ENCODE measurements at regions not wholly inside any gene's neighbourhood (a gene's known extent, or its start where the extent isn't known, plus 50 kb on each side); places are given as distances from the start of the nearest gene placed in this dataset.
A peak's percentile ranks its signal among the peaks of the same experiment; 100 is the strongest.

GRCh38 chr6:128808856-128809255 is 74.1 kb upstream of the LAMA2 start:
- TF ChIP-seq TCF12 (IDR thresholded peaks at IDR 0.05; ENCODE audit: low read depth), result no peak
- TF ChIP-seq, protein P1, sequence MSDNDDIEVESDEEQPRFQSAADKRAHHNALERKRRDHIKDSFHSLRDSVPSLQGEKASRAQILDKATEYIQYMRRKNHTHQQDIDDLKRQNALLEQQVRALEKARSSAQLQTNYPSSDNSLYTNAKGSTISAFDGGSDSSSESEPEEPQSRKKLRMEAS (IDR thresholded peaks at IDR 0.05), result no peak
- TF ChIP-seq TAF1 (IDR thresholded peaks at IDR 0.05; ENCODE audit: low read depth), result no peak
- TF ChIP-seq RAD21 (IDR thresholded peaks at IDR 0.05; ENCODE audit: low read depth), result no peak

GRCh38 chr6:128807577-128807976 is 75.4 kb upstream of the LAMA2 start:
- TF ChIP-seq RAD21 (IDR thresholded peaks at IDR 0.05; ENCODE audit: low read depth) (peak; percentile 43), ZBTB7A (IDR thresholded peaks at IDR 0.05; ENCODE audit: low read depth) (no peak)

DNA sequence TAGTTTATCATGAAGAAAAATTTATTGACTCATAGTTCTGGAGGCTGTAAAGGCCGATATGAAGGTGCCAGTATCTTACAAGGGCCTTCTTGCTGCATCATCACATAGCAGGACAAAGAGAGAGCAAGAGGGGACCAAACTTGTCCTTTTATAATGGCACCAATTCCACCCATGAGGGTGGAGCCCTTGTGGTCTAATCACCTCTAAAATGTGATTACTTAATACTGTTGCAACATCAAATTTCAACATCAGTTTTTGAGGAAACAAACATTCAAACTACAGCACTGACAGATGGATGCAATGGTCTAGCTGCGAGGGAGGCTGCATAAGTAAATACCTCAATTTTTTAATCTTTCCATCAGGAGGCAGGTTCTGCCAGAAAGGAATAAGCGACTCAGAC is 76.7 kb upstream of the LAMA2 start:
- TF ChIP-seq EGR1 (IDR thresholded peaks at IDR 0.05), result no peak
- no peak for TF ChIP-seq TCF12 (IDR thresholded peaks at IDR 0.05; ENCODE audit: low read depth)

- TF ChIP-seq TCF12 (IDR thresholded peaks at IDR 0.05; ENCODE audit: low read depth), result no peak
- no peak for TF ChIP-seq FOXM1 (IDR thresholded peaks at IDR 0.05; ENCODE audit: borderline replicate concordance, low read depth)
- TF ChIP-seq ZBTB7A (IDR thresholded peaks at IDR 0.05; ENCODE audit: low read depth), result no peak
- TF ChIP-seq RAD21 (IDR thresholded peaks at IDR 0.05; ENCODE audit: low read depth), result no peak
- no peak for TF ChIP-seq NFIC (IDR thresholded peaks at IDR 0.05)
- TF ChIP-seq CREB1 (IDR thresholded peaks at IDR 0.05; ENCODE audit: low read depth), result no peak
- no peak for TF ChIP-seq REST (IDR thresholded peaks at IDR 0.05; ENCODE audit: low read depth)
Observed at GRCh38 chr6:128803911-128804310, 79.0 kb upstream of the LAMA2 start.

DNA sequence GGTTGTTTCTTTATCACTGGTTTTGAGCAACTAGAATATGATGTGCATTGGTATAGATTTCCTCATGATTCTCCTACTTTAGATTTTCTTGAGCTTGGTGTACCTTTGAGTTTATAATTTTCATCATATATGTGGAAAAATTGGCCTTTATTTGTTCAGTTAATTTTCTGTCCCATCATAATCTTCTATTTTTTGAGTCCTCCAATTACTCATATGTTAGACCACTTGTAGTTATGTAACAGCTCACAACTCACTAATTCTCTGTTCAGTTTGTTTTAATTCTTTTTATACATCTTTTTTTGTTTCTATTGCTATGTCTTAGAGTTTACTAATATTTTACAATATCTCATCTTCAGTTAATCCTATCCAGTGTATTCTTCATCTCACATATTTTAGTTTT is 81.3 kb upstream of the LAMA2 start:
- TF ChIP-seq ZBTB7A (IDR thresholded peaks at IDR 0.05; ENCODE audit: low read depth), result no peak
- TF ChIP-seq FOXM1 (IDR thresholded peaks at IDR 0.05; ENCODE audit: borderline replicate concordance, low read depth), result no peak
- no peak for TF ChIP-seq YY1 (IDR thresholded peaks at IDR 0.05; ENCODE audit: low read depth)
- no peak for TF ChIP-seq TEAD4 (IDR thresholded peaks at IDR 0.05)
- no peak for TF ChIP-seq CEBPB (IDR thresholded peaks at IDR 0.05)
- TF ChIP-seq, protein P2, sequence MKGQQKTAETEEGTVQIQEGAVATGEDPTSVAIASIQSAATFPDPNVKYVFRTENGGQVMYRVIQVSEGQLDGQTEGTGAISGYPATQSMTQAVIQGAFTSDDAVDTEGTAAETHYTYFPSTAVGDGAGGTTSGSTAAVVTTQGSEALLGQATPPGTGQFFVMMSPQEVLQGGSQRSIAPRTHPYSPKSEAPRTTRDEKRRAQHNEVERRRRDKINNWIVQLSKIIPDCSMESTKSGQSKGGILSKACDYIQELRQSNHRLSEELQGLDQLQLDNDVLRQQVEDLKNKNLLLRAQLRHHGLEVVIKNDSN (IDR thresholded peaks at IDR 0.05), result no peak

DNA sequence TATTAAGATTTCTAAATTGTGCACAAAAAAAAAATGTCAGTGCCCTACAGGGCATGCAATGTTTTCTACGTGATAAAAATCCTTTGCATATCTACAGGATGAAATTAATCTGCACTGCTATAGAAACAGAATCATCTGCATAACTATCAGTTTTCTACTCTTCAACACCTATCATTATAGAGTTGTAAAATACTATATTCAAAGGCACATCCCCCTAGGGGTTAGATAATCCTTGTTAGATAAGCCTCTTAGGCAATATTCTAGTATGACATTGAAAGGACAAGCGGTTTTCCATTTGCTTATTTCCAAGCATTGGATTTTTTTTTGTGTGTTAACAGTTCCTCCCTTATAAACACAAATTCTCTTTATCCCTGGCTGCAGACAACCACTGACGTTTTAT is 98.7 kb upstream of the LAMA2 start:
- TF ChIP-seq EP300 (IDR thresholded peaks at IDR 0.05; ENCODE audit: borderline replicate concordance), result no peak
- TF ChIP-seq EGR1 (IDR thresholded peaks at IDR 0.05), result no peak
- TF ChIP-seq, protein P2 (IDR thresholded peaks at IDR 0.05), result no peak
- no peak for TF ChIP-seq FOXM1 (IDR thresholded peaks at IDR 0.05; ENCODE audit: borderline replicate concordance, low read depth)
- no peak for TF ChIP-seq TCF12 (IDR thresholded peaks at IDR 0.05; ENCODE audit: low read depth)
- no peak for TF ChIP-seq CREB1 (IDR thresholded peaks at IDR 0.05; ENCODE audit: low read depth)
- no peak for TF ChIP-seq CEBPB (IDR thresholded peaks at IDR 0.05)
- TF ChIP-seq YY1 (IDR thresholded peaks at IDR 0.05; ENCODE audit: low read depth), result no peak
- TF ChIP-seq, protein P1 (IDR thresholded peaks at IDR 0.05), result no peak
- TF ChIP-seq TAF1 (IDR thresholded peaks at IDR 0.05; ENCODE audit: low read depth), result no peak
- no peak for TF ChIP-seq ZBTB7A (IDR thresholded peaks at IDR 0.05; ENCODE audit: low read depth)
- no peak for TF ChIP-seq REST (IDR thresholded peaks at IDR 0.05; ENCODE audit: low read depth)
- no peak for TF ChIP-seq RAD21 (IDR thresholded peaks at IDR 0.05; ENCODE audit: low read depth)
- no peak for TF ChIP-seq NFIC (IDR thresholded peaks at IDR 0.05)
- TF ChIP-seq TEAD4 (IDR thresholded peaks at IDR 0.05), result no peak

- TF ChIP-seq CEBPB (IDR thresholded peaks at IDR 0.05) (no peak), FOXM1 (IDR thresholded peaks at IDR 0.05; ENCODE audit: borderline replicate concordance, low read depth) (no peak), TCF12 (IDR thresholded peaks at IDR 0.05; ENCODE audit: low read depth) (no peak), RAD21 (IDR thresholded peaks at IDR 0.05; ENCODE audit: low read depth) (no peak), ZBTB7A (IDR thresholded peaks at IDR 0.05; ENCODE audit: low read depth) (no peak), TEAD4 (IDR thresholded peaks at IDR 0.05) (no peak), EP300 (IDR thresholded peaks at IDR 0.05; ENCODE audit: borderline replicate concordance) (no peak), EGR1 (IDR thresholded peaks at IDR 0.05) (no peak), YY1 (IDR thresholded peaks at IDR 0.05; ENCODE audit: low read depth) (no peak), REST (IDR thresholded peaks at IDR 0.05; ENCODE audit: low read depth) (no peak), NFIC (IDR thresholded peaks at IDR 0.05) (no peak), CREB1 (IDR thresholded peaks at IDR 0.05; ENCODE audit: low read depth) (no peak), TAF1 (IDR thresholded peaks at IDR 0.05; ENCODE audit: low read depth) (no peak)
- TF ChIP-seq, protein P2 (IDR thresholded peaks at IDR 0.05), result no peak
- TF ChIP-seq, protein P1 (IDR thresholded peaks at IDR 0.05), result no peak
Observed at GRCh38 chr6:128768187-128768586, 114.8 kb upstream of the LAMA2 start.

All from Ishikawa (cell line).